ENCODE measurements at regions not wholly inside any gene's neighbourhood (a gene's known extent, or its start where the extent isn't known, plus 50 kb on each side); places are given as distances from the start of the nearest gene placed in this dataset.

- Histone ChIP-seq H3K27me3 (ENCODE audit: control insufficient read depth in 2 of 2, insufficient read depth in 2 of 2, low read length in 2 of 2) (peaks cover 0 to 20% of the 10 kb centered on the region in 2 donors), H2AFZ (ENCODE audit: insufficient read depth, low read depth, low read length, poor library complexity, severe bottlenecking) (no peak overlapping the region), H3K4me1 (ENCODE audit: control insufficient read depth in 1 of 2, insufficient read depth in 2 of 2, low read length in 2 of 2) (peaks cover 14 to 21% of the 10 kb centered on the region in 2 donors), H3K79me2 (ENCODE audit: insufficient read depth, low read length) (no peaks in the 10 kb centered on the region), H3K4me2 (replicated peaks; ENCODE audit: extremely low read depth, low read length, poor library complexity, severe bottlenecking) (no peak overlapping the region), H4K20me1 (ENCODE audit: insufficient read depth, low read length) (no peaks in the 10 kb centered on the region), H3K27ac (ENCODE audit: low read depth in 1 of 2, low read length in 2 of 2) (no peak overlapping the region), H3K36me3 (replicated peaks in 1 of 2; ENCODE audit: control insufficient read depth in 1 of 2, insufficient read depth in 2 of 2, low read length in 2 of 2) (no peaks in the 10 kb centered on the region), H3K9ac (ENCODE audit: insufficient read depth, low read length, poor library complexity, severe bottlenecking) (no peak overlapping the region), H3K4me3 (replicated peaks in 1 of 3; ENCODE audit: low read depth in 2 of 3, low read length in 3 of 3) (no peak overlapping the region), H3K9me3 (replicated peaks in 1 of 2; ENCODE audit: control insufficient read depth in 1 of 2, insufficient read depth in 1 of 2, low read length in 2 of 2) (no peaks in the 10 kb centered on the region)
- Mint-ChIP-seq H3K4me3 (no peak overlapping the region), H3K4me1 (peaks cover 28% of the 10 kb centered on the region), H3K9me3 (peaks cover 0 to 2% (median 0%) of the 10 kb centered on the region in 7 donors), H3K27ac (no peak overlapping the region), H3K27me3 (ENCODE audit: low read depth in 3 of 3) (peaks cover 20 to 33% (median 22%) of the 10 kb centered on the region in 3 donors), H3K36me3 (no peaks in the 10 kb centered on the region)
- intact Hi-C loops (cut with micrococcal nuclease) = loop anchor here in 1 of 2 donors (10.0 kb wide), 1 partner anchor 436 kb away; no protein-coding TSS in a partner anchor
- no peak for TF ChIP-seq CTCF (IDR thresholded peaks at IDR 0.05)
- WGBS (ENCODE audit: insufficient coverage) = no CpG with 5 or more reads among the region's 7 CpGs
- DNase-seq = no peak
These were observed 71.6 kb upstream of the TARDBP start for GRCh38 chr1:10940838-10941237.

- Mint-ChIP-seq H3K27me3 (ENCODE audit: low read depth in 3 of 3) (peaks cover 20 to 33% (median 21%) of the 10 kb centered on the region in 3 donors), H3K4me1 (peaks cover 28% of the 10 kb centered on the region), H3K36me3 (no peaks in the 10 kb centered on the region), H3K9me3 (peaks cover 0 to 2% (median 0%) of the 10 kb centered on the region in 7 donors), H3K4me3 (no peak overlapping the region), H3K27ac (no peak overlapping the region)
- Histone ChIP-seq H3K4me3 (replicated peaks in 1 of 3; ENCODE audit: low read depth in 2 of 3, low read length in 3 of 3) (no peak overlapping the region), H3K27me3 (ENCODE audit: control insufficient read depth in 2 of 2, insufficient read depth in 2 of 2, low read length in 2 of 2) (peaks cover 0 to 20% of the 10 kb centered on the region in 2 donors), H3K79me2 (ENCODE audit: insufficient read depth, low read length) (no peaks in the 10 kb centered on the region), H2AFZ (ENCODE audit: insufficient read depth, low read depth, low read length, poor library complexity, severe bottlenecking) (peak overlapping the region; percentile 31), H3K4me1 (ENCODE audit: control insufficient read depth in 1 of 2, insufficient read depth in 2 of 2, low read length in 2 of 2) (peaks cover 14 to 21% of the 10 kb centered on the region in 2 donors), H3K27ac (ENCODE audit: low read depth in 1 of 2, low read length in 2 of 2) (no peak overlapping the region), H3K9ac (ENCODE audit: insufficient read depth, low read length, poor library complexity, severe bottlenecking) (peak overlapping the region; percentile 2), H4K20me1 (ENCODE audit: insufficient read depth, low read length) (no peaks in the 10 kb centered on the region), H3K9me3 (replicated peaks in 1 of 2; ENCODE audit: control insufficient read depth in 1 of 2, insufficient read depth in 1 of 2, low read length in 2 of 2) (no peaks in the 10 kb centered on the region), H3K4me2 (replicated peaks; ENCODE audit: extremely low read depth, low read length, poor library complexity, severe bottlenecking) (peak overlapping the region; percentile 20), H3K36me3 (replicated peaks in 1 of 2; ENCODE audit: control insufficient read depth in 1 of 2, insufficient read depth in 2 of 2, low read length in 2 of 2) (no peaks in the 10 kb centered on the region)
- peak; percentile 96 for TF ChIP-seq CTCF (IDR thresholded peaks at IDR 0.05)
- DNase-seq = peak in 2 of 3 donors; percentile 24 to 41
- intact Hi-C loops (cut with micrococcal nuclease) = loop anchor here in 1 of 2 donors (10.0 kb wide), 1 partner anchor 437 kb away; no protein-coding TSS in a partner anchor
- WGBS (ENCODE audit: insufficient coverage) = under 1% methylated on average over 16 of the region's 21 CpGs
These were observed 70.4 kb upstream of the TARDBP start for GRCh38 chr1:10941891-10942541.

Data from CD14-positive monocyte (primary cell).